HEK293 (cell line): ENCODE measurements at regions not wholly inside any gene's neighbourhood (a gene's known extent, or its start where the extent isn't known, plus 50 kb on each side); places are given as distances from the start of the nearest gene placed in this dataset.

Experiments
- CTCF ChIA-PET: fragments of 350-600 bp; formaldehyde crosslinking; extraction: SDS; loops from one replicate; lab custom pipeline; 2021; ENCODE audit warnings: antibody characterized with exemption; lab: Yijun Ruan, JAX
- POLR2A ChIA-PET: fragments of 300-600 bp; formaldehyde crosslinking; extraction: SDS; loops from one replicate; lab custom pipeline; 2020; ENCODE audit warnings: antibody characterized with exemption, inconsistent platforms; lab: Yijun Ruan, JAX
- H3K27ac ChIP-seq: fragments of 200-500 bp; sonication (Bioruptor generic); 2 replicates; pipeline ENCODE4 v1.5.1; 2014; ENCODE audit warnings: low read depth, low read length, control low read depth, inconsistent platforms; ENCODE audit errors: extremely low read depth
- H3K36me3 ChIP-seq, 2 experiments: fragments of 200-500 bp in 1 of 2; sonication (Bioruptor generic) in 1 of 2; 1 replicate in 1 of 2; 2 replicates in 1 of 2; pipeline ENCODE4 v1.5.1; 2014 to 2017; ENCODE audit warnings: inconsistent platforms in 2 of 2, low read length in 2 of 2; ENCODE audit not compliant: control insufficient read depth in 2 of 2, insufficient read depth in 1 of 2
- H3K4me1 ChIP-seq: fragments of 200-500 bp; sonication (Bioruptor generic); 2 replicates; pipeline ENCODE4 v1.5.1; 2014; ENCODE audit warnings: mild to moderate bottlenecking, low read length, inconsistent platforms; ENCODE audit not compliant: control insufficient read depth, insufficient read depth
- H3K4me3 ChIP-seq: 2 replicates; pipeline ENCODE4 v1.5.1; 2011; ENCODE audit warnings: low read depth, mild to moderate bottlenecking, control low read depth, low read length, moderate library complexity
- H3K9me3 ChIP-seq: fragments of 200-500 bp; sonication (Bioruptor generic); 2 replicates; pipeline ENCODE4 v1.5.1; 2014; ENCODE audit warnings: low read depth, low read length, inconsistent platforms; ENCODE audit not compliant: control insufficient read depth, insufficient read depth
- PRDM10 ChIP-seq: fragments of 450-650 bp; formaldehyde crosslinking; IDR thresholded peaks from 2 replicates; pipeline ENCODE4 v1.5.1; 2016; ENCODE audit warnings: missing biosample characterization, missing genetic modification characterization
- ZFP69B ChIP-seq: fragments of 450-650 bp; formaldehyde crosslinking; IDR thresholded peaks from 2 replicates; pipeline ENCODE4 v1.5.1; 2016; ENCODE audit warnings: missing biosample characterization, missing genetic modification characterization
- ZNF26 ChIP-seq: fragments of 450-650 bp; formaldehyde crosslinking; IDR thresholded peaks from 2 replicates; pipeline ENCODE4 v1.5.1; 2016; ENCODE audit warnings: missing biosample characterization, missing genetic modification characterization
- ZNF266 ChIP-seq: fragments of 450-650 bp; formaldehyde crosslinking; IDR thresholded peaks from 2 replicates; pipeline ENCODE4 v1.5.1; 2016; ENCODE audit warnings: missing biosample characterization, missing genetic modification characterization, low read depth
- ZNF398 ChIP-seq: fragments of 450-650 bp; formaldehyde crosslinking; IDR thresholded peaks from 2 replicates; pipeline ENCODE4 v1.5.1; 2017; ENCODE audit warnings: missing biosample characterization, missing genetic modification characterization
- ZNF423 ChIP-seq: fragments of 450-650 bp; formaldehyde crosslinking; IDR thresholded peaks from 2 replicates; pipeline ENCODE4 v1.5.1; 2016; ENCODE audit warnings: missing biosample characterization, missing genetic modification characterization
- ZNF544 ChIP-seq: fragments of 450-650 bp; formaldehyde crosslinking; IDR thresholded peaks from 2 replicates; pipeline ENCODE4 v1.5.0; 2017; ENCODE audit warnings: missing biosample characterization, missing genetic modification characterization
- ZNF558 ChIP-seq: fragments of 450-650 bp; formaldehyde crosslinking; IDR thresholded peaks from 2 replicates; pipeline ENCODE4 v1.5.1; 2016; ENCODE audit warnings: missing biosample characterization, missing genetic modification characterization
- ZNF670 ChIP-seq: fragments of 450-650 bp; formaldehyde crosslinking; IDR thresholded peaks from 2 replicates; pipeline ENCODE4 v1.5.1; 2016; ENCODE audit warnings: missing biosample characterization, missing genetic modification characterization, low read depth
- TF ChIP-seq, protein P1 (sequence below): fragments of 450-650 bp; formaldehyde crosslinking; IDR thresholded peaks from 2 replicates; pipeline ENCODE4 v1.5.1; 2016; ENCODE audit warnings: missing biosample characterization, missing genetic modification characterization
- TF ChIP-seq, protein P2 (sequence below): fragments of 450-650 bp; formaldehyde crosslinking; IDR thresholded peaks from 2 replicates; pipeline ENCODE4 v1.5.1; 2016; ENCODE audit warnings: missing biosample characterization, missing genetic modification characterization, borderline replicate concordance

DNA sequence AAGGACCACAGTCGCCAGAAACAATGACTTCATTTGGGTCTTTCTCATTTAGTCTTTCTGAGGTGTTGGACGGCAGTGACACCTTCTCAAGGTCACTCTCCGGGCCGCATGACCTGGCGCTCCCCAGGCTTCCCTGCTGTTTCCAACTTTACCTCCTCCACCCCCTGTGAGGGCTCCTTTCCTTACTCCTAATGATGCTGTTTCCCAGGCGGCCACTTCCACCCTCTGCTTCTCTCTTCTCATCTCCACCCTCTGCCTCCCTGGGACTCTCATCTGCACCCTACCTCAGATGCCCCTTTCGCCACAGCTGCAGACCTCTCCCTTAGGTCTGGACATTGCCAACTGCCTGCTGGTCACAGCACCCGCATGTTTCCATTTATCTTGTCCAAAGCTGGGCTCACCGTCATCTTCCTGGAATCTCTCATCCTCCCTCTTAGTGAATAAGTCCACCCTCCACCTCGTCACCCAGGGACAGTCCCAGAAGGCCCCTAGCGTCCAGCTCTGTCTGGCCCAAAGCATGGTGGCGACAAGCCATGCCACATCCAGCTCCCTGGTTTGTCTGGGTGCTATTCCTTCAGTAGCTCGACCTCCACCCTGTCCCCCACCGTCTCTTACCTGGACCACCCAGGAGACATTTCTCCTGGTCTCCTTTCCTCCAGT lies 113.8 kb downstream of the BUD13 start (continued):
- TF ChIP-seq PRDM10 (tag by site-specific recombination) (no peak), ZNF26 (no peak), ZNF544 (no peak), ZNF398 (tag by site-specific recombination) (no peak), ZNF558 (tag by site-specific recombination) (no peak), ZFP69B (tag by site-specific recombination) (no peak), ZNF670 (tag by site-specific recombination) (no peak), ZNF423 (no peak)
- TF ChIP-seq, protein P1, sequence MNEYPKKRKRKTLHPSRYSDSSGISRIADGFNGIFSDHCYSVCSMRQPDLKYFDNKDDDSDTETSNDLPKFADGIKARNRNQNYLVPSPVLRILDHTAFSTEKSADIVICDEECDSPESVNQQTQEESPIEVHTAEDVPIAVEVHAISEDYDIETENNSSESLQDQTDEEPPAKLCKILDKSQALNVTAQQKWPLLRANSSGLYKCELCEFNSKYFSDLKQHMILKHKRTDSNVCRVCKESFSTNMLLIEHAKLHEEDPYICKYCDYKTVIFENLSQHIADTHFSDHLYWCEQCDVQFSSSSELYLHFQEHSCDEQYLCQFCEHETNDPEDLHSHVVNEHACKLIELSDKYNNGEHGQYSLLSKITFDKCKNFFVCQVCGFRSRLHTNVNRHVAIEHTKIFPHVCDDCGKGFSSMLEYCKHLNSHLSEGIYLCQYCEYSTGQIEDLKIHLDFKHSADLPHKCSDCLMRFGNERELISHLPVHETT (tag by site-specific recombination) = no peak
- TF ChIP-seq, protein P2, sequence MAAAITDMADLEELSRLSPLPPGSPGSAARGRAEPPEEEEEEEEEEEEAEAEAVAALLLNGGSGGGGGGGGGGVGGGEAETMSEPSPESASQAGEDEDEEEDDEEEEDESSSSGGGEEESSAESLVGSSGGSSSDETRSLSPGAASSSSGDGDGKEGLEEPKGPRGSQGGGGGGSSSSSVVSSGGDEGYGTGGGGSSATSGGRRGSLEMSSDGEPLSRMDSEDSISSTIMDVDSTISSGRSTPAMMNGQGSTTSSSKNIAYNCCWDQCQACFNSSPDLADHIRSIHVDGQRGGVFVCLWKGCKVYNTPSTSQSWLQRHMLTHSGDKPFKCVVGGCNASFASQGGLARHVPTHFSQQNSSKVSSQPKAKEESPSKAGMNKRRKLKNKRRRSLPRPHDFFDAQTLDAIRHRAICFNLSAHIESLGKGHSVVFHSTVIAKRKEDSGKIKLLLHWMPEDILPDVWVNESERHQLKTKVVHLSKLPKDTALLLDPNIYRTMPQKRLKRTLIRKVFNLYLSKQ = no peak

GRCh38 chr11:116657842-116658825 lies 114.7 kb downstream of the BUD13 start:
- Histone ChIP-seq H3K27ac (no peak overlapping the region), H3K4me3 (no peak overlapping the region), H3K9me3 (no peaks in the 10 kb centered on the region), H3K4me1 (no peaks in the 10 kb centered on the region), H3K36me3 (no peaks in the 10 kb centered on the region)
- no peak for TF ChIP-seq ZNF266
- POLR2A ChIA-PET = no interaction called here
- CTCF ChIA-PET = interaction anchor here (0.6 kb wide), 1 partner anchor 199 kb away, joined by 3 read pairs; no protein-coding TSS in a partner anchor
